ENCODE measurements at regions not wholly inside any gene's neighbourhood (a gene's known extent, or its start where the extent isn't known, plus 50 kb on each side); places are given as distances from the start of the nearest gene placed in this dataset.
"Not testable (repeated sequence)": the region's sequence is repeated elsewhere in the genome, so short reads cannot be mapped to it uniquely, and the experiment has no call there.

DNA sequence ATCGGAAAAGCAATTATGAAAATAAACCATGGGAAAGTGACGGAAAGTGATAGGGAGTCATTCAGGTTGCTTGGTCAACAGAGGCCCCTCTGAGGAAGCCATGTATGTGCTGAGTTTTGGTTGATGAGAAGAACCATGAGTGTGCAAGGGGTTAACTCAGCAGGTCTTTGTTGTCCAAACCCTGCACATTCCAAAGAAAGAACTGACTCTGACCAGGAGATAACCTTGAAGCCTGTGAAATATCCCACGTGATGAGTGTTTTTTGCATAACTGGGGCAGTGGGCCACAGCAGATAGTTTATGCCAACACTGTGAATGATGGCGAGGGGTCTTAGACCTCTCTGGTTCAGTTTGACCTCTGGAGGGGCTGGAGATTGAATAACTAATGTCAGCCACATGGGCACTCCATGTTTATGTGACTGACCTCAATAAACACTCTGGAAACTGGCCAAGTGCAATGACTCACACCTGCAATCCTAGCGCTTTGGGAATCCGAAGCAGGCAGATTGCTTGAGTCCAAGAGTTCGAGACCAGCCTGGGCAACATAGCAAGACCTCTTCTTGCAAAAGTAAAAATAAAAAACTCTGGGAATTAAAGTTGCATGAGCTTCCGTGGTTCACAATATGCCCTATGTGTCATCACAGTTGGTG, 154.0 kb upstream of the FOXK1 start:
- DNase-seq, result no peak

DNA sequence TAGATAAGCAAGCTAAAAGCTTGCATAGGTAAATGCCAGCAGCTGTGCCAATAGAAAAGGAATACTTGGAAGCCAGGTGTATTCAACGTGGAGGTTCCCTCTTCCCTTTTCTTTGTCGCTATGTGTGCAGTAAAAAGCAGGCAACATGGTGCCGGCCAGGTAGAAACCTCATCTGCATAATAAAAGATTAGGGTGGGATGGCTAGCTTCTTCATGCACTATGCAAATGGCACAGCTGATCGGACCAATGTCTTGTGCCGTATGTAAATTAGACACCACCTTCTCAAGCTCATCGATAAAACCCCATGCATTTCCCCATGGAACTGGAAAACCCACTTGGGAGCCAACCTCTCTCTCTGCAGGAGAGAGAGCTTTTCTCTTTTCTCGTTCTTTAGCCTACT, 150.9 kb upstream of the FOXK1 start:
- DNase-seq, result no peak

DNA sequence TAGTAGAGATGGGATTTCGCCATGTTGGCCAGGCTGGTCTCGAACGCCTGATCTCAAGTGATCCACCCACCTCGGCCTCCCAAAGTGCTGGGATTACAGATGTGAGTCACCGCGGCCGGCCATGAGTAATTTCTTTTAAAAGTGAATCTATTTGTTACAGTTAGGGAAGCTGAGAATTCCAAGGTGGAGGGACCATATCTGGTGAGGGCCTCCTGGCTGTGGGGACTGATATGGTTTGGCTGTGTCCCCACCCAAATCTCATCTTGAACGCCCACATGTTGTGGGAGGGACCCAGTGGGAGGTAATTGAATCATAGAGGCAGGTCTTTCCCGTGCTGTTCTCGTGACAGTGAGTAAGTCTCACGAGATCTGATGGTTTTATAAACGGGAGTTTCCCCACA, 148.8 kb upstream of the FOXK1 start:
- not testable (repeated sequence) for DNase-seq

DNA sequence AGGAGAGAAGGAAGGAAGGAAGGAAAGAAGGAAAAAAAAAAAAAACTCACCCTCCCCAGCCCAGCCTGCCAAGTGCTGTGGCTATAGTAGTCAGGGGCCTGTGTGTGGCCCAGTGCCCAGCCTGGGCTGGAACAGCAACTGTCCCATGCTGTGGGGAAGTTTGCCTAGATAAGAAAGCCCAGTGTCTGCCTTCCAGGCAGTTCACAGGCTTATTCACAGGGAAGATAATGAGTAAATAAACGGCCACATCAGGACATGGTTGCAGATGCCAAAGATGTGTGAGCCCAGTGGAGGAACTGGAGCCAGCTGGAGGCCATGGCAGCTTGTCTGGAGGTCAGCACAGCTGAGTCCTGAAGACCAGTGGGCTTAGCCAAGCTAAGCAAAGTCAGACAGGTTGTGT, 132.4 kb upstream of the FOXK1 start:
- no peak for DNase-seq

DNA sequence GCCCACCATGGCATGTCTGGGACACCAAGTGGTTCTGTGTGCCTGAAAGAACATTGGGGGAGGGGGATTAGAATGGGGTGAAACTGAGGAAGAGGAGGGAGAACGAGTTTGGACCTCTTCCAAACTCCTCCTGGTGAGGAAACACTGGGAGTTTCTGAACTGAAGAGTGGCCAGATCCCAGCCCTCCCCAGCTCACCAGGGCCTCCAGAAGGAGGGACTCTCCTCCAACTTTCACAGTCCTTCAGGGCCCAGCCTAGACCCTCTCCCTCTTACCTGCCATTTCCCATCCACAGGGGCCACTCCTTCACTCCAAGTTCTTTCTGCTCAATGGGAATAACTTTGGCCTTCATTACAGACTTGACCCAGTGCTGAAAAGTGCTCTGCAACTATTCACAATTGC, 132.0 kb upstream of the FOXK1 start:
- no peak for DNase-seq

DNA sequence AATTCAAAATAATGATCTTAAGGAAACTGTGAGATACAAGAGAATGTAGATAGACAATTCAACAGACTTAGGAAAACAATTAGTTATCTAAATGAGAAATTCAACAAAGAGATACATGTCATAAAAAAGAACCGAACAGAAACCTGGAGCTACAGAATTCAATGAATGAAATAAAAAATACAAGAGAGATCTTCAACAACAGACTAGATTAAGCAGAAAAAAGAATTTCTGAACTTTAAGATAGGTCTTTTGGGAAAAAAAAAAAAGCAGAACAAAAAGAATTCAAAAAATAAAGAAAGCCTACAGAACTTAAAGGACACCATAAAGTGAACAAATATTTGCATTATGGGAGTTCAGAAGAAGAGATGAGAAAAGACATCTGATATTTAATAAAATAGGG, 129.1 kb upstream of the FOXK1 start:
- no peak for DNase-seq

DNA sequence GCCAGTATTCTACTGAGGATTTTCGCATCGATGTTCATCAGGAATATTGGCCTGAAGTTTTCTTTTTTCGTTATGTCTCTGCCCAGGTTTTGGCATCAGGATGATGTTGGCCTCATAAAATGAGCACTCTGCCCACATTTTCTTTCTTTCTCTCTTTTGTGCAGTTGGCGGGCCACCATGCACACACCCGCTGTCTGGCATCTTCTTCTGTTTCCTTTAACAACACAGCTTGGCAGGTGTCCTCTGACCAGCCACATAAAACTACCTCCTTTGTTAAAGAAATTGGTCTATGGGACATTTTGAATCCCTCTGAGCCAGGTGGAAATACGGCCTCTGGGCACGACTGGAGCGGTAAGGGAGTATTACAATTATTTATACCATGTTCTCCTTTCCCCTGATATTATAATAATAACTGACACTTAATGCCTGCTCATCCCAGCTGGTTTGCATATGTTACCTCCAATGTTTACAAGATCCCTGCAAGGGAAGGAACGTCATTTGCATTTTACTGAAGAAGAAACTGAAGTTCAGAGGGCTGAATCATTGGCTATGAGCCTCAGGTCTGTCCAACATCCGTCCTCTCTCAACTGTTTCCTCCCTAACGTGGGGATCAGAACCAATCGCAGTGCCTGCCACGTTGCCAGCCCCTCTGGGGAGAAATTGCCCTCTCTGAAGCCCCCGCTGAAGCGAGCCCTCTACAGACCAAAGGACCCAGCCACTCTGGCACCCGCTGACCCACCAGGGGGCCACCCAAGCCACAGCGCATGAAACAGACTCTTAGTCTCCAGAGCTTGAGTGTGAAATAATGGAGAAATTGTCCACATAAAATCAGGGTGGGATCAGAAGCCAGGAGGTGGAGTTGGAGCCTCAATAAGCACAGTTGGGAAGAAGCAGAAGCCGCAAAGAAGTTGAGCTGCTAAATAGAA, 125.0 kb upstream of the FOXK1 start:
- DNase-seq, result no peak

DNA sequence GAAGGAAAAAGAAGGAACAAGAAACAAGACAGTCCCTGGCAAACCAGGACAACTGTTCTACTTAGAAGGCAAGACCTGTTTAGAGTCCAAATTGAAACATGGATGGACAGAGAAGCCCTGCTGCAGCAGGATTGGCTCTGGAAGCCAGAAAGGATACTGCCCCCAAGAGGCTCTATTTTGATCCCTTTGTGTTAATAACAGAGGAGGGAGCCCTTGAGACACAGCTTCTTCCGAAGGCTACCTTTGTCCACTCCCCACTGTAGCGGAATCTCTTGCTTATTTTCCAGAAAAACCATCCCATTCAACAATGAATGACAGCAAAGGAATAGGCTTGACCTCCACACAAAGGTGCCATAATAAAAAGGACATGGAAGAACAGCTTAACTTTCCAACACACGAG, 120.3 kb upstream of the FOXK1 start:
- DNase-seq, result no peak

DNA sequence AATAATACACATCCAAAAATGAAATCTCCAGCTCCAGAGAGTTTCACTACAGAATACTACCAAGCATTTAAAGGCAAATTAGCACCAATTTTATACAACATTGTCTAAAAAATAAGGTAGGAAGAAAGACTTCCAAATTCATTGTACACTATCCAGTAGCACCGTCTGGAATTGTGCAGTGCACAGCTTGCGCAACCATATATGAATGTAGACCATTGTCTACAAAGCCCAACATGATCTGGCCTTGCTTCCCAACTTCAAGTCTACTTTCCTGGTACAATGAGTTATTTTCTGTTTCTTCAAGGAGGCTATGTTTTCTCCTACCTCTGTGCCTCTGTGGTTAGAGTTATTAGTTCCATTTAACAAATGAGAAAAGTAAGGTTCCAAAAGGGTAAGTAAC, 115.4 kb upstream of the FOXK1 start:
- DNase-seq, result no peak

DNA sequence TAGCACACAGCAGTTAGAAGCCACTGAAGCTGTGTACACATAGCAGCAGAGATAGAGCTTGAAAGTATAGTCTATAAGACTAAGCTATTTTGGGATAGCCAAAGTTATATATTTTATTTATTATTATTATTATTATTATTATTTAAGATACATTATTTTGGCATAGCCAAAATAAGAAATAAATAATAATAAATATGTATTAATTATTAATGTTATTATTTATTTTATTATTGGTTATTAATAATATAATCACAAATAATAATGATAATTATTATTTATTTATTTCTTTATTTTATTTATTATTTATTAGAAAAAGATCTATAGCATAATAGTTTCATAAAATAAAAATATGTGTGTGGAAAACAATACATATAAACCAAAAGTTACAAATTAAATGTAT, 107.2 kb upstream of the FOXK1 start:
- no peak for DNase-seq

DNA sequence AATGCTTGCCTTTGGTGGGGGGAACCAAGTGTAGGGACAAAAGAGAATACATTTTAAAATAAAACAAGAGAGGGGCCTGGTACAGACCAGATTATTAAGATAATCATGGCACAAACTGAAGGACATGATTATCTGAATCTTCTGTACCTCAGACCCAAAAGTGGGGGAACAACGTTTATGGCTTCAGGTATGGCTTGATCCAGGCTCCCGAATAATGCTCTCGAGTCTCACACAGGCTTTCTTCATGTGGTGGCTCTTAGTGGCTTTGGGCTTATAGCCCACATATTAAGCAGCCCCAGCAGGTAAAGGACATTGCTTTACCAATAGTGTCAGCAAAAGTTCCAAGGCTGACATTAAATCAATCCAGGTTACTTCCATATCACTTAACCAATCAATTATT, 106.8 kb upstream of the FOXK1 start:
- no peak for DNase-seq

DNA sequence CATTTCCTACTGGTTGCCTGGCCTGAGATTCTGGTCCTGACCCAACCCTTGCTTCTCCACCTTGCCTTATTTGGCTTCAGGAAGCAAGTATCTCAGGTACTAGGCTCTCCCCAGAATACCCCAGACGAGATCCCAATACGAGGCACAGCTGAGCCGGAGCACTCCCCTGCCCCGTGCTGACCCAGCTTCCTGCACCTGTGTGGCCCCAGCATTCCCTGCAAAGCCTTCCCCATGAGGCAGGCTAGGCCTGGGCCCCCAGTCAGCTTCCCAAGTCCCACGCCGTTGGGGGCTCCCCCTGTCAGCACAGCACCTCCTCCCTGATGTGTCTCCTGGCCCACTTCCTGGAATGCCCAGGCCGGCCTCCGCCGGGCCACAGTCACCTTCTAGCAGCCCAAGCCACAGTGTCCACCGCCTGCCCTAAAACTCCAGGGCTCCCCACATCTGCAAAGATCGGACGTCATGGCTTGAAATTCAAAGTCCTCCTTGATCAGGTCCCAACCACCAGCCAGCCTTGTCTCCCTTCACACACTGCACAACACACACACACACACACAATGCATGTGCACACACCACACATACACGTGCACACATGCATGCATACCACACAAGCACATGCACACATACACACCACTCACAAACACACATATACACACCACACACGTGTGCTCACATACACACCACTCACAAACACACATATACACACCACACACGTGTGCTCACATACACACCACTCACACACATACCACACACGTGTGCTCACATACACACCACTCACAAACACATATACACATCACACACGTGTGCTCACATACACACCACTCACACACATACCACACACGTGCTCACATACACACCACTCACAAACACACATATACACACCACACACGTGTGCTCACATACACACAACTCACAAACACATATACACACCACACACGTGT, 78.9 kb upstream of the FOXK1 start:
- DNase-seq, result no peak

DNA sequence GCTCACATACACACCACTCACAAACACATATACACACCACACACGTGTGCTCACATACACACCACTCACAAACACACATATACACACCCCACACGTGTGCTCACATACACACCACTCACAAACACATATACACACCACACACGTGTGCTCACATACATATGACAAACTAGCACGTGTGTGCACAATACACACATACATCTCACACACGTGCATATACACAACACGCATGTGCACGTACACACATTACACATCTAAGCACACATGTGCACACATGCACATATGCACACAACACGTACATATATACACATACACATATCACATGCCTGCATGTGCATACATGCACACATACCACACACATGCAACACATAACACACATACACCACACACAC, 78.3 kb upstream of the FOXK1 start:
- no peak for DNase-seq

DNA sequence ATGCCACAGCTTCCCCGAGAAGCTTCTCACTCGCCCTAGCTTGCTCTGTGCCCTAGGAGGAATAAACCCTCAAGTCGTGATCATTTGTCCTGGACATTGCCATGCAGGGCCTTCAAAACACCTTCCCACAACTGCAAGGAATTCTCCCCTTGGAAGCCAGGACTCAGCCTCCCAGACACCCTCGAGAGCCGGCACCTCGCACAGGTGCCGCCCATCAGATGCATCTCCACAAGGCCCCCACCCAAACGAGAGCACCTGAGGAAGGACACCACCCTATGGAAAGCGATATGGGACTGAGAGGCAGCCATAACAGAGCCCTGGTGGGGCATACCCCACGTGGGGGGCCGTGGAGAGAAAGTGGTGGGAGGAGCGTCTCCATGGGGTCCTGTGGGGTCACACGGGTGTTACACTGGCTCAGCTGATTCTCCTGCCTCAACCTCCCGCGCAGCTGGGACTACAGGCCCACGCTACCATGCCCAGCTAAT, 77.6 kb upstream of the FOXK1 start:
- DNase-seq, result no peak

DNA sequence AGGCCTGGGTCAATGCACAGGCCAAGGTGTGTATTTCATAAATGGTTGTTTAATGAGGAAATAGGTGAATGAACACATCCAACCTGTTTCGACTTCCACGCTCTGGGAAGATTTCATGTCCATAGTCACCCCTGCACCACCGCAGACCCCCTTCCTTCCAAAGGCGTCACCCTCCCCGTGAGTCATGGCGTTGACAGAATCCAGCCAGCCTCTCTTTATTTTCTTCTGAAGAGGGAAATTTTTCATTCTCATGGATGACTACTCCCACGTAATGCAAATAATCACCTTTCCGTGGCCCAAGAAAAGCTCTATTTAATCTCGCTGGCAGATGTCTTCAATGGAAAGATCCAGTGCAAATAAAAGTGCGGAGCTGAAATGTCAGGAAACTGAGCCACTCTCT, 75.3 kb upstream of the FOXK1 start:
- DNase-seq, result no peak

DNA sequence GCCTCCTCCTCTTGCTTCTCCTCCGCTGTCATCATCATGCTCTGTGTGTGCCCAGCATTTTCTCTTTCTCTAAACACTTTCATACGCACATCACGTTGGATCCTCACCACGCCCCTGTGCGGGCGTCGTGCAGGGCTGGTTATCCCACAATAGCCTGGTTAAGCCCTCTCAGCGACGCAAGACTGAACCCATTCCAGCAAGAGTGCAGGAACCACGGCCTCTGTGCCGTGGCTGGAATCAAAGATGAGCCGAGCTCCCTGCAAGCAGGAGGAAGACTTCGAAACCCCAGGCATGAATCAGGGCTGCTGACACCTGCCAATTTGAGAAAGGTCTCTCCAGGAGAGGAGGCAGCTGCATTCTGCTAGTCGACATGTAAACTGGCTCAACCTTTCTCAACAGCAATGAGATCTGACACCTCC, 74.8 kb upstream of the FOXK1 start:
- DNase-seq, result no peak

DNA sequence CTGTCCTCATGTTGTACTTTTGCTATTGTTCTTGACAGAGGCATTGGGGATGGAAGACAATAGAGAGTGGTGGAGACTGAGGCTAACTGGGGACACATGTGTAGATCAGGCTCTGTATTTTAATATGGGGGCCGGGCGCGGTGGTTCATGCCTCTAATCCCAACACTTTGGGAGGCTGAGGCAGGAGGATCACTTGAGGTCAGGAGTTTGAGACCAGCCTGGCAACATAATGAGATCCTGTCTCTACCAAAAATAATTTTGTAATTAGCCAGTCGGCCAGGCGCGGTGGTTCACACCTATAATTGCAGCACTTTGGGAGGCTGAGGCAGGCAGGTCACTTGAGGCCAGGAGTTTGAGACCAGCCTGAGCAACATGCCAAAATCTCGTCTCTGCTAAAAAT, 72.5 kb upstream of the FOXK1 start:
- not testable (repeated sequence) for DNase-seq

DNA sequence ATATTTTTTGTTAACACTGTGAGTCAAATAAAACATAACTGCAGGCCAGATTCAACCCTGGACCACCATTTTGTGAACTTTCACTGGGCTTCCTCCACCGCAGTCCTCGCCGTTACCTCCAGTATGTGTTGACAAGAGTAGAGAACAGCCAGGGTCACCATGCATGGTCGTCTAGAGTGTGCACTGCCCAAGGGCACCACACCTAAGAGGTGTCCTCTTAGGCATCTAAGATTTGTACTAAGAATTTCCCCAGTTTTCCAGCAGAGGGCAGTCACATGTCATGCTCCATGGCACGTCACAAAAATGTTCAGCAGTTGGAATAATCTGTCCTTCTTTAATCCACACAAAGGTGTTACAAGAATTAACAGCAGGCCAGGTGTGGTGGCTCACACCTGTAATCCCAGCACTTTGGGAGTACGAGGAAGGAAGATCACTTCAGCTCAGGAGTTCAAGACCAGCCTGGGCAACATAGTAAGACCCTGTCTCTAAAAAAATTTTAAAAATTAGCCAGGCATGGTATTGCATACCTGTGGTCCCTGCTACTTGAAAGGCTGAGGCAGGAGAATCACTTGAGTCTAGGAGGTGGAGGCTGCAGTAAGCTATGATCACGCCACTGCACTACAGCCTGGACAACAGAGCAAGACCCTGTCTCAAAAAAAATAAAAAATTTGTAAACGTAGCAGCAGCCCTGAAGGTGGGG, 71.2 kb upstream of the FOXK1 start:
- DNase-seq, result peak; percentile 37

DNA sequence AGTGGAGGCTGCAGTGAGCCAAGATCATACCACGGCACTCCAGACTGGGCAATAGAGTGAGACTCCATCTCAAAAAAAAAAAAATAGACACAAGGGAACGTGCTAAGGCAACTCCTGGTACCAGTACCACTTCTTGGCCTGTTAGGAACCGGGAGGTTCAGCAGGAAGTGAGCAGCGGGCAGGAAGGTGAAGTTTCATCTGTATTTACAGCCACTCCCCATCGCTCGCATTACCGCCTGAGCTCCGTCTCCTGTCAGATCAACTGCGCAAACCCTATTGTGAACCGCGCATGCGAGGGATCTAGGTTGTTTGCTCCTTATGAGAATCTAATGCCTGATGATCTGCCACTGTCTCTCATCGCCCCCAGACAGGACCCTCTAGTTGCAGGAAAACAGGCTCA, 69.9 kb upstream of the FOXK1 start:
- no peak for DNase-seq

DNA sequence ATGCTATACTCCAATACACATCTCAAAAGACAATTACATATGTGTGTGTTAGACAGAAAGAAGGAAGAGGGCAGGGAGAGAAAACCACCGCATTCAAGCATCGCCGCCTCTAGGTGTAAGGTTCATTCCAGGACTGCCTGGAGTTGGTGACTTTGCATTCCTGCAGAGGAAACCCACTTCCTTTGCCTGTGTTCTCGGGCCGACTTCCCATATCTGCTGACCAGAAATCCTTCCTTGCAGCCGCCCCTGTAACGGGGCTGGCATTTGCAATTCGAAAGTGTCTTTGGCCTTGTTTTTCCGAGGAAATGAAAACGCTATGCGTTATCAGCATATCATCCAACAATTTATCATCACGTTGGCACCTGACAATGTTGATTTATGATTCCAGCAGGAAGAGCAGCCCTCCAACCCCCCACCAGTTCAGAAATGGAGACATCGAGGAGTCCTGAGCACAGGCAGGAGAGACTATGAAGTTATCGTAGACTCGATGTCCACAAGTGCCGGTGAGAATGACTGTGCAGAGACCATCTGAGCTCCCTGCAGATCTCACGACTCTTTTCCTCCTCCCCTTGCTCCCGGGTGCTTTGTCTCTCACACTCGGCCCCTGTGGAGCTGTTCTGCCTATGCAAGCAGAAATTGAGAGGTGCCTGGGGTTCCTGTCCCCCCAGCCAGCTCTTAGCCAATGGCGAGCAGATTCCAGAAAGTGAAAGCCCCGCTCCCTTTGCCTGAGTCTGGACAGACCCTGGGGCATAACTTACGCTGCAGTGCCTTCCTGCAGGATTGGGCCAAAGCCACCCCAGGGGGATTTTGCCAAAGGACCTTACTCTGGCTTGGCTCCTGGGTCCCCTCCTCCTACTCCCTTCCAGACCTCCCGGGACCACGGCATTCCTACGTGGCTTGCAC, 68.9 kb upstream of the FOXK1 start:
- DNase-seq, result no peak

DNA sequence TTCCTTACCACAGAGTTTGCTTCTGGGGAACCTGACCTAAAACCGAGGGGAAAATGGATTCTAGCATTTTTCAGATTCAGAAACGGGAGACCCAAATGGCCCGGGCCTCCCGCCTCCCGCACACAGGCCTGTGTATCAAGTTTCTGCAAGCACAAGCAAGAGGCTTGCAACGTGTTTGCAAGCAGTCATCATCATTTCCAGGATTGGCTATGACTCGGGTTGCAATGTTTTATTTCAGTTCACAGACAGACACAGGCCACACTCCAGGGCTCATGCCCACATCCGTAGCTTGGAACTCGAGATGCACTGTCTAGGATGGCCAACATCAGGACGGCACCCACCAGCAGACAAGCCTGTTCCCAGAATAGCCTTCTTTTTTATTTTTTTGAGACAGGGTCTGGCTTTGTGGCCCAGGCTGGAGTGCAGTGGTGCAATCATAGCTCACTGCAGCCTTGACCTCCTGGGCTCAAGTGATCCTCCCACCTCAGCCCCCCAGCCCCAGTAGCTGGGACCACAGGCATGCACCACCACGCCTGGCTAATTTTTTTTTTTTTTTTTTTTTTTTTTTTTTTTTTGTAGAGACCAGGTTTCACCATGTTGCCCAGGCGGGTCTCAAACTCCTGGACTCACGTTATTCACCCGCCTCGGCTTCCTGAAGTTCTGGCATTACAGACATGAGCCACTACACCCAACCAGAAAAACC, 68.1 kb upstream of the FOXK1 start:
- DNase-seq, result no peak

All from activated CD4-positive, alpha-beta T cell treated with anti-CD3 and anti-CD28 coated beads, Interleukin-2, amount 50 U/mL, for 1 hour (primary cell).